ENCODE measurements at regions not wholly inside any gene's neighbourhood (a gene's known extent, or its start where the extent isn't known, plus 50 kb on each side); places are given as distances from the start of the nearest gene placed in this dataset.

DNA sequence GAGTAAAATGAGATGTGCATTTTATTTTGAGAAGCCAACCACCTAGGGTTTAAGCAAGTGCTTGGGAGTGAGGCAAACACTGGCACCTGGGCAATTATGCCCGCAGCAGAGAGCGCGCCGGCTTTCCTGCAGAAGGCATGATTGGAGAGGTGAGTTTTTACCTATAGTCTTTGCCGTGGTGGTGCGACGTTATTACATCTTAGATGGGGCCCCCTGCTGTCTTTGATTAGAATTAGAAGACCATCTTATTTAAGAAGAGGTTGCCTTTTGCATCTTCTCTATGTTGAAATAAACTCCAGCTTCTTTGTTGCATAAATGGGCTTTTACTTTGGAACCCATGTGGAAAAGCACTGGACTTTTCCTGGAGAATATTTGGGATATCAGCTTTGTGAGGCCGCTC is 409.5 kb downstream of the GLRX3 start:
- TF ChIP-seq CTCF (IDR thresholded peaks at IDR 0.05): no peak
- TF ChIP-seq POLR2A (IDR thresholded peaks at IDR 0.05): no peak
